HEK293 (cell line): ENCODE measurements at regions not wholly inside any gene's neighbourhood (a gene's known extent, or its start where the extent isn't known, plus 50 kb on each side); places are given as distances from the start of the nearest gene placed in this dataset.

Source experiments
- CTCF ChIA-PET: fragments of 350-600 bp; formaldehyde crosslinking; extraction: SDS; loops from one replicate; lab custom pipeline; 2021; ENCODE audit warnings: antibody characterized with exemption; lab: Yijun Ruan, JAX
- POLR2A ChIA-PET: fragments of 300-600 bp; formaldehyde crosslinking; extraction: SDS; loops from one replicate; lab custom pipeline; 2020; ENCODE audit warnings: antibody characterized with exemption, inconsistent platforms; lab: Yijun Ruan, JAX
- H3K27ac ChIP-seq: fragments of 200-500 bp; sonication (Bioruptor generic); 2 replicates; pipeline ENCODE4 v1.5.1; 2014; ENCODE audit warnings: low read depth, low read length, control low read depth, inconsistent platforms; ENCODE audit errors: extremely low read depth
- H3K36me3 ChIP-seq, 2 experiments: fragments of 200-500 bp in 1 of 2; sonication (Bioruptor generic) in 1 of 2; 1 replicate in 1 of 2; 2 replicates in 1 of 2; pipeline ENCODE4 v1.5.1; 2014 to 2017; ENCODE audit warnings: inconsistent platforms in 2 of 2, low read length in 2 of 2; ENCODE audit not compliant: control insufficient read depth in 2 of 2, insufficient read depth in 1 of 2
- H3K4me1 ChIP-seq: fragments of 200-500 bp; sonication (Bioruptor generic); 2 replicates; pipeline ENCODE4 v1.5.1; 2014; ENCODE audit warnings: mild to moderate bottlenecking, low read length, inconsistent platforms; ENCODE audit not compliant: control insufficient read depth, insufficient read depth
- H3K4me3 ChIP-seq: 2 replicates; pipeline ENCODE4 v1.5.1; 2011; ENCODE audit warnings: low read depth, mild to moderate bottlenecking, control low read depth, low read length, moderate library complexity
- H3K9me3 ChIP-seq: fragments of 200-500 bp; sonication (Bioruptor generic); 2 replicates; pipeline ENCODE4 v1.5.1; 2014; ENCODE audit warnings: low read depth, low read length, inconsistent platforms; ENCODE audit not compliant: control insufficient read depth, insufficient read depth
- BCL11B ChIP-seq: fragments of 450-650 bp; formaldehyde crosslinking; IDR thresholded peaks from 2 replicates; pipeline ENCODE4 v1.5.1; 2016; ENCODE audit warnings: low read depth, missing biosample characterization, missing genetic modification characterization
- CTCF ChIP-seq: fragments of 450-650 bp; formaldehyde crosslinking; IDR thresholded peaks from 2 replicates; pipeline ENCODE4 v1.5.1; 2016; ENCODE audit warnings: missing biosample characterization, missing genetic modification characterization
- HOXC10 ChIP-seq: sonication (generic); formaldehyde crosslinking; IDR thresholded peaks from 2 replicates; pipeline ENCODE4 v1.8.1; 2023; ENCODE audit warnings: mild to moderate bottlenecking, missing genetic modification reagents
- KLF7 ChIP-seq: fragments of 450-650 bp; formaldehyde crosslinking; IDR thresholded peaks from 2 replicates; pipeline ENCODE4 v1.5.1; 2016; ENCODE audit warnings: missing biosample characterization, missing genetic modification characterization, borderline replicate concordance
- KLF8 ChIP-seq: fragments of 450-650 bp; formaldehyde crosslinking; IDR thresholded peaks from 2 replicates; pipeline ENCODE4 v1.5.1; 2016; ENCODE audit warnings: missing biosample characterization, missing genetic modification characterization
- MYNN ChIP-seq: fragments of 450-650 bp; formaldehyde crosslinking; IDR thresholded peaks from 2 replicates; pipeline ENCODE4 v1.5.1; 2016; ENCODE audit warnings: missing biosample characterization, missing genetic modification characterization, borderline replicate concordance
- ZEB2 ChIP-seq: fragments of 450-650 bp; formaldehyde crosslinking; IDR thresholded peaks from 2 replicates; pipeline ENCODE4 v1.5.1; 2016; ENCODE audit warnings: missing biosample characterization, missing genetic modification characterization
- ZNF140 ChIP-seq: fragments of 450-650 bp; formaldehyde crosslinking; IDR thresholded peaks from 2 replicates; pipeline ENCODE4 v1.5.1; 2016; ENCODE audit warnings: missing biosample characterization, missing genetic modification characterization
- ZNF202 ChIP-seq: fragments of 450-650 bp; formaldehyde crosslinking; IDR thresholded peaks from 2 replicates; pipeline ENCODE4 v1.5.1; 2016; ENCODE audit warnings: missing biosample characterization, missing genetic modification characterization, borderline replicate concordance
- ZNF214 ChIP-seq: fragments of 450-650 bp; formaldehyde crosslinking; IDR thresholded peaks from 2 replicates; pipeline ENCODE4 v1.5.1; 2017; ENCODE audit warnings: missing biosample characterization, mild to moderate bottlenecking, missing genetic modification characterization, borderline replicate concordance
- ZNF398 ChIP-seq: fragments of 450-650 bp; formaldehyde crosslinking; IDR thresholded peaks from 2 replicates; pipeline ENCODE4 v1.5.1; 2017; ENCODE audit warnings: missing biosample characterization, missing genetic modification characterization
- ZNF48 ChIP-seq: fragments of 450-650 bp; formaldehyde crosslinking; IDR thresholded peaks from 2 replicates; pipeline ENCODE4 v1.5.1; 2016; ENCODE audit warnings: missing biosample characterization, missing genetic modification characterization
- ZNF529 ChIP-seq: fragments of 450-650 bp; formaldehyde crosslinking; IDR thresholded peaks from 2 replicates; pipeline ENCODE4 v1.5.1; 2017; ENCODE audit warnings: missing genetic modification characterization, missing biosample characterization; ENCODE audit not compliant: insufficient replicate concordance
- ZNF558 ChIP-seq: fragments of 450-650 bp; formaldehyde crosslinking; IDR thresholded peaks from 2 replicates; pipeline ENCODE4 v1.5.1; 2016; ENCODE audit warnings: missing biosample characterization, missing genetic modification characterization
- ZNF560 ChIP-seq: fragments of 450-650 bp; formaldehyde crosslinking; IDR thresholded peaks from 2 replicates; pipeline ENCODE4 v1.5.1; 2017; ENCODE audit warnings: missing biosample characterization, missing genetic modification characterization, borderline replicate concordance
- ZNF571 ChIP-seq: fragments of 450-650 bp; formaldehyde crosslinking; IDR thresholded peaks from 2 replicates; pipeline ENCODE4 v1.5.0; 2017; ENCODE audit warnings: missing biosample characterization, missing genetic modification characterization
- ZNF585B ChIP-seq: fragments of 450-650 bp; formaldehyde crosslinking; IDR thresholded peaks from 2 replicates; pipeline ENCODE4 v1.5.1; 2016; ENCODE audit warnings: missing biosample characterization, missing genetic modification characterization
- ZNF596 ChIP-seq: fragments of 450-650 bp; IDR thresholded peaks from 2 replicates; pipeline ENCODE4 v1.5.0; 2018; ENCODE audit warnings: missing biosample characterization, mild to moderate bottlenecking, missing genetic modification characterization, moderate library complexity
- ZNF610 ChIP-seq: fragments of 450-650 bp; formaldehyde crosslinking; IDR thresholded peaks from 2 replicates; pipeline ENCODE4 v1.5.1; 2016; ENCODE audit warnings: missing biosample characterization, missing genetic modification characterization, borderline replicate concordance
- ZNF621 ChIP-seq: fragments of 450-650 bp; formaldehyde crosslinking; IDR thresholded peaks from 2 replicates; pipeline ENCODE4 v1.5.1; 2017; ENCODE audit warnings: missing biosample characterization, missing genetic modification characterization
- ZNF654 ChIP-seq: fragments of 450-650 bp; formaldehyde crosslinking; IDR thresholded peaks from 2 replicates; pipeline ENCODE4 v1.5.1; 2016; ENCODE audit warnings: low read depth, missing biosample characterization, missing genetic modification characterization
- ZNF707 ChIP-seq: fragments of 450-650 bp; formaldehyde crosslinking; IDR thresholded peaks from 2 replicates; pipeline ENCODE4 v1.5.1; 2016; ENCODE audit warnings: missing biosample characterization, missing genetic modification characterization
- ZNF768 ChIP-seq: fragments of 450-650 bp; formaldehyde crosslinking; IDR thresholded peaks from 2 replicates; pipeline ENCODE4 v1.5.1; 2018; ENCODE audit warnings: missing biosample characterization, mild to moderate bottlenecking, missing genetic modification characterization
- ZNF843 ChIP-seq: fragments of 450-650 bp; formaldehyde crosslinking; IDR thresholded peaks from 2 replicates; pipeline ENCODE4 v1.5.1; 2016; ENCODE audit warnings: missing biosample characterization, missing genetic modification characterization

GRCh38 chrX:96112689-96113088 is 572.0 kb upstream of the DIAPH2 start:
- H3K9me3 ChIP-seq: 0 out of 2 replicates have a peak, but pooled peaks cover 2% of the 10 kb centered on the region
- CTCF ChIA-PET: interaction anchor here (0.6 kb wide), 1 partner anchor 222 kb away, joined by 3 read pairs; no protein-coding TSS in a partner anchor
- TF ChIP-seq MYNN: no peak
- TF ChIP-seq ZNF398 (tag by site-specific recombination): no peak
- TF ChIP-seq HOXC10 (CRISPR knock-in tag): no peak
- TF ChIP-seq ZNF140: no peak
- no peak for TF ChIP-seq KLF7 (tag by site-specific recombination)
- TF ChIP-seq ZNF571 (tag by site-specific recombination): no peak
- no peak for TF ChIP-seq ZNF621 (tag by site-specific recombination)
- TF ChIP-seq ZNF558: no peak
- TF ChIP-seq ZNF48 (tag by site-specific recombination): no peak
- TF ChIP-seq ZNF560 (tag by site-specific recombination): no peak
- TF ChIP-seq ZNF768 (tag by site-specific recombination): no peak
- TF ChIP-seq ZNF843 (tag by site-specific recombination): no peak
- H3K27ac ChIP-seq: no peak overlapping the region
- H3K4me3 ChIP-seq: no peak overlapping the region
- H3K4me1 ChIP-seq: no peaks in the 10 kb centered on the region
- no peaks in the 10 kb centered on the region for H3K36me3 ChIP-seq
- POLR2A ChIA-PET: no interaction called here

- H3K27ac ChIP-seq: no peak overlapping the region
- H3K36me3 ChIP-seq: no peaks in the 10 kb centered on the region
- POLR2A ChIA-PET: no interaction called here
- no peaks in the 10 kb centered on the region for H3K4me1 ChIP-seq
- no peaks in the 10 kb centered on the region for H3K9me3 ChIP-seq
- no peak for TF ChIP-seq KLF8
- TF ChIP-seq CTCF: no peak
- no peak for TF ChIP-seq ZNF707 (tag by site-specific recombination)
- no peak for TF ChIP-seq ZNF202 (tag by site-specific recombination)
- no peak for TF ChIP-seq BCL11B (tag by site-specific recombination)
- TF ChIP-seq ZNF596: no peak
- TF ChIP-seq ZNF571 (tag by site-specific recombination): no peak
- TF ChIP-seq ZNF214 (tag by site-specific recombination): no peak
- no peak for TF ChIP-seq ZNF529 (tag by site-specific recombination)
- TF ChIP-seq ZNF585B: no peak
- TF ChIP-seq ZNF558: no peak
- no peak for TF ChIP-seq ZNF610 (tag by site-specific recombination)
- TF ChIP-seq ZEB2 (tag by site-specific recombination): no peak
- no peak for TF ChIP-seq ZNF654
- no peak overlapping the region for H3K4me3 ChIP-seq
- CTCF ChIA-PET: interaction anchor here (0.6 kb wide), 1 partner anchor 56 kb away, joined by 4 read pairs; no protein-coding TSS in a partner anchor
Observed at GRCh38 chrX:96126182-96126581, 558.5 kb upstream of the DIAPH2 start.
